H9 (cell line): ENCODE measurements at regions not wholly inside any gene's neighbourhood (a gene's known extent, or its start where the extent isn't known, plus 50 kb on each side); places are given as distances from the start of the nearest gene placed in this dataset.

Source experiments
- DNase-seq: peaks from one replicate; pipeline ENCODE4 v3.0.0-alpha.2; 2017
- H2AFZ ChIP-seq: one replicate; pipeline ENCODE4 v1.6.1; 2013; ENCODE audit warnings: mild to moderate bottlenecking, low read length, control low read depth, moderate library complexity
- H2AK5ac ChIP-seq: 2 replicates; pipeline ENCODE4 v1.6.1; 2013; ENCODE audit warnings: low read length, control low read depth, mixed read lengths; ENCODE audit not compliant: insufficient read length
- H2BK120ac ChIP-seq: one replicate; pipeline ENCODE4 v1.6.1; 2013; ENCODE audit warnings: low read depth, mild to moderate bottlenecking, low read length, control low read depth, inconsistent platforms; ENCODE audit not compliant: poor library complexity, severe bottlenecking
- H2BK12ac ChIP-seq: 2 replicates; pipeline ENCODE4 v1.6.1; 2013; ENCODE audit warnings: low read length, control low read depth, mixed read lengths, low read depth; ENCODE audit not compliant: insufficient read length
- H2BK15ac ChIP-seq: 2 replicates; pipeline ENCODE4 v1.6.1; 2013; ENCODE audit warnings: low read depth, low read length, control low read depth
- H2BK20ac ChIP-seq: one replicate; pipeline ENCODE4 v1.6.1; 2013; ENCODE audit warnings: low read depth, mild to moderate bottlenecking, low read length, control low read depth, inconsistent platforms; ENCODE audit not compliant: poor library complexity, severe bottlenecking
- H2BK5ac ChIP-seq: 2 replicates; pipeline ENCODE4 v1.6.1; 2013; ENCODE audit warnings: low read length, control low read depth, mixed read lengths; ENCODE audit not compliant: insufficient read length
- H3K14ac ChIP-seq: 2 replicates; pipeline ENCODE4 v1.6.1; 2013; ENCODE audit warnings: low read length, control low read depth; ENCODE audit not compliant: insufficient read depth
- H3K18ac ChIP-seq: 2 replicates; pipeline ENCODE4 v1.6.1; 2013; ENCODE audit warnings: low read depth, mild to moderate bottlenecking, mixed read lengths, low read length, control low read depth; ENCODE audit not compliant: insufficient read length
- H3K23ac ChIP-seq: 2 replicates; pipeline ENCODE4 v1.6.1; 2013; ENCODE audit warnings: low read length, control low read depth, mixed read lengths, low read depth; ENCODE audit not compliant: insufficient read length
- H3K23me2 ChIP-seq: 2 replicates; pipeline ENCODE4 v1.6.1; 2013; ENCODE audit warnings: low read depth, mild to moderate bottlenecking, mixed read lengths, low read length, control low read depth; ENCODE audit not compliant: insufficient read length, poor library complexity, severe bottlenecking
- H3K27ac ChIP-seq: 2 replicates; pipeline ENCODE4 v1.5.1; 2013; ENCODE audit warnings: low read length, control low read depth, mixed read lengths, low read depth; ENCODE audit not compliant: insufficient read length
- H3K27me3 ChIP-seq: 2 replicates; pipeline ENCODE4 v1.6.1; 2013; ENCODE audit warnings: low read length, control low read depth, inconsistent platforms; ENCODE audit not compliant: insufficient read depth
- H3K4ac ChIP-seq: 2 replicates; pipeline ENCODE4 v1.6.1; 2013; ENCODE audit warnings: low read depth, mild to moderate bottlenecking, control low read depth, inconsistent platforms, low read length, moderate library complexity
- H3K4me1 ChIP-seq: 2 replicates; pipeline ENCODE4 v1.6.1; 2013; ENCODE audit warnings: low read length, control low read depth, inconsistent platforms; ENCODE audit not compliant: insufficient read depth
- H3K4me2 ChIP-seq: 2 replicates; pipeline ENCODE4 v1.6.1; 2013; ENCODE audit warnings: low read length, control low read depth, mixed read lengths; ENCODE audit not compliant: insufficient read length, insufficient read depth
- H3K56ac ChIP-seq: 2 replicates; pipeline ENCODE4 v1.6.1; 2013; ENCODE audit warnings: low read depth, mild to moderate bottlenecking, mixed read lengths, low read length, control low read depth; ENCODE audit not compliant: insufficient read length
- H3K79me1 ChIP-seq: 2 replicates; pipeline ENCODE4 v1.6.1; 2013; ENCODE audit warnings: low read depth, mild to moderate bottlenecking, moderate library complexity, low read length, control low read depth, inconsistent platforms; ENCODE audit not compliant: insufficient read depth, poor library complexity, severe bottlenecking
- H3K79me2 ChIP-seq: 2 replicates; pipeline ENCODE4 v1.6.1; 2013; ENCODE audit warnings: low read length, control low read depth, inconsistent platforms; ENCODE audit not compliant: insufficient read depth
- H3K9ac ChIP-seq: 2 replicates; pipeline ENCODE4 v1.6.1; 2013; ENCODE audit warnings: low read length, control low read depth, mixed read lengths; ENCODE audit not compliant: insufficient read length; ENCODE audit errors: extremely low read depth
- H3K9me3 ChIP-seq: one replicate; pipeline ENCODE4 v1.6.1; 2013; ENCODE audit warnings: low read depth, low read length, inconsistent platforms; ENCODE audit not compliant: control insufficient read depth
- H3T11ph ChIP-seq: one replicate; pipeline ENCODE4 v1.6.1; 2013; ENCODE audit warnings: mild to moderate bottlenecking, low read length, control low read depth, inconsistent platforms
- H4K20me1 ChIP-seq: one replicate; pipeline ENCODE4 v1.6.1; 2013; ENCODE audit not compliant: control insufficient read depth, insufficient read length, insufficient read depth
- H4K5ac ChIP-seq: 2 replicates; pipeline ENCODE4 v1.6.1; 2013; ENCODE audit warnings: low read depth, mild to moderate bottlenecking, mixed read lengths, low read length, control low read depth; ENCODE audit not compliant: insufficient read length
- H4K8ac ChIP-seq: replicated peaks from 2 replicates; pipeline ENCODE4 v1.6.1; 2013; ENCODE audit warnings: low read length, control low read depth, mixed read lengths, low read depth; ENCODE audit not compliant: insufficient read length
- H4K91ac ChIP-seq: 2 replicates; pipeline ENCODE4 v1.6.1; 2013; ENCODE audit warnings: low read depth, mild to moderate bottlenecking, moderate library complexity, mixed read lengths, low read length, control low read depth; ENCODE audit not compliant: insufficient read length
- H3K27ac Mint-ChIP-seq, 3 experiments: 2 replicates in 2 of 3; 3 replicates in 1 of 3; pipeline ENCODE4 v1.8.0; 2020 to 2021; ENCODE audit warnings: mixed read lengths in 3 of 3, mild to moderate bottlenecking in 1 of 3, moderate library complexity in 1 of 3
- H3K27me3 Mint-ChIP-seq: 2 replicates; pipeline ENCODE4 v1.8.0; 2021; ENCODE audit warnings: low read depth, mild to moderate bottlenecking, moderate library complexity, mixed read lengths
- H3K36me3 Mint-ChIP-seq, 3 experiments: 2 replicates in 2 of 3; 3 replicates in 1 of 3; pipeline ENCODE4 v1.8.0; 2020 to 2021; ENCODE audit warnings: low read depth in 3 of 3, mixed read lengths in 3 of 3; ENCODE audit not compliant: insufficient read depth in 1 of 3
- H3K4me1 Mint-ChIP-seq, 2 experiments: 2 replicates each; pipeline ENCODE4 v1.8.0; 2020; ENCODE audit warnings: mixed read lengths in 2 of 2
- H3K4me3 Mint-ChIP-seq, 2 experiments: 2 replicates in 1 of 2; 3 replicates in 1 of 2; pipeline ENCODE4 v1.8.0; 2020 to 2021; ENCODE audit warnings: mild to moderate bottlenecking in 2 of 2, mixed read lengths in 2 of 2, moderate library complexity in 1 of 2
- H3K9me3 Mint-ChIP-seq, 2 experiments: 2 replicates in 1 of 2; 3 replicates in 1 of 2; pipeline ENCODE4 v1.8.0; 2020; ENCODE audit warnings: mild to moderate bottlenecking in 2 of 2, mixed read lengths in 2 of 2, moderate library complexity in 1 of 2
- TF ChIP-seq, protein P1 (sequence below): fragments of 200-600 bp; sonication (generic); conservative IDR thresholded peaks from 3 replicates; pipeline ENCODE4 v1.8.0; 2021; ENCODE audit warnings: antibody characterized with exemption, mild to moderate bottlenecking

DNA sequence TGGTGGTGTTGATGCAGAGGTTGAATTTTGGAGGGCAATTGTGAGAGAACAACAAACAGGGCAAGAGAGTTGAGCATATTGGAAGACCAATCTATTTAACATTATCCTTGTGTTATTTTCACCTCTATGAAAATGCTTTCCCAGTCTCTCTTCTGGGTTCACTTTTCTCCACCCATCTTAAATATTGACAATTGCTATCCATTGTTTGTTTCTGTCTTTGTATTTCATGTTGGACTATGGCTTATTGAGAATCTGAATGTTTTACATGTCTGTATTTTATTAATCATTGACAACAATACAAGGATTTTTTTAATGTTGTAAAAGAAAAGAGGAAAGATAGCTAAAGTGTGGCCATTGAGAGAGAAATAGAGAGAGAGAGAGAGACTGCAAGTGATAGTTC, 1121.5 kb downstream of the BRINP3 start:
- Histone ChIP-seq H3K23me2 (no peaks in the 10 kb centered on the region), H3K79me2 (no peaks in the 10 kb centered on the region), H4K8ac (no peak overlapping the region), H2BK5ac (no peak overlapping the region), H4K20me1 (no peaks in the 10 kb centered on the region), H3K14ac (no peak overlapping the region), H2BK12ac (no peak overlapping the region), H2AK5ac (no peak overlapping the region), H3K4me2 (no peak overlapping the region), H3K27me3 (no peaks in the 10 kb centered on the region), H2BK15ac (no peak overlapping the region), H2BK120ac (no peak overlapping the region), H3K23ac (no peak overlapping the region), H3K4me1 (no peaks in the 10 kb centered on the region), H3T11ph (no peak overlapping the region), H3K9me3 (no peaks in the 10 kb centered on the region), H2BK20ac (no peak overlapping the region), H3K56ac (no peak overlapping the region), H4K5ac (no peak overlapping the region), H3K9ac (no peak overlapping the region), H4K91ac (no peak overlapping the region), H3K27ac (no peak overlapping the region), H3K18ac (no peak overlapping the region), H3K79me1 (no peaks in the 10 kb centered on the region), H2AFZ (no peak overlapping the region), H3K4ac (no peak overlapping the region)
- Mint-ChIP-seq H3K4me3 (no peak overlapping the region), H3K36me3 (no peaks in the 10 kb centered on the region), H3K9me3 (no peaks in the 10 kb centered on the region), H3K27ac (no peak overlapping the region), H3K27me3 (no peaks in the 10 kb centered on the region), H3K4me1 (no peaks in the 10 kb centered on the region)
- TF ChIP-seq, protein P1, sequence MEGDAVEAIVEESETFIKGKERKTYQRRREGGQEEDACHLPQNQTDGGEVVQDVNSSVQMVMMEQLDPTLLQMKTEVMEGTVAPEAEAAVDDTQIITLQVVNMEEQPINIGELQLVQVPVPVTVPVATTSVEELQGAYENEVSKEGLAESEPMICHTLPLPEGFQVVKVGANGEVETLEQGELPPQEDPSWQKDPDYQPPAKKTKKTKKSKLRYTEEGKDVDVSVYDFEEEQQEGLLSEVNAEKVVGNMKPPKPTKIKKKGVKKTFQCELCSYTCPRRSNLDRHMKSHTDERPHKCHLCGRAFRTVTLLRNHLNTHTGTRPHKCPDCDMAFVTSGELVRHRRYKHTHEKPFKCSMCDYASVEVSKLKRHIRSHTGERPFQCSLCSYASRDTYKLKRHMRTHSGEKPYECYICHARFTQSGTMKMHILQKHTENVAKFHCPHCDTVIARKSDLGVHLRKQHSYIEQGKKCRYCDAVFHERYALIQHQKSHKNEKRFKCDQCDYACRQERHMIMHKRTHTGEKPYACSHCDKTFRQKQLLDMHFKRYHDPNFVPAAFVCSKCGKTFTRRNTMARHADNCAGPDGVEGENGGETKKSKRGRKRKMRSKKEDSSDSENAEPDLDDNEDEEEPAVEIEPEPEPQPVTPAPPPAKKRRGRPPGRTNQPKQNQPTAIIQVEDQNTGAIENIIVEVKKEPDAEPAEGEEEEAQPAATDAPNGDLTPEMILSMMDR, result no peak
- DNase-seq, result no peak
